Esophagus (tissue), 2 donors: ENCODE measurements at regions not wholly inside any gene's neighbourhood (a gene's known extent, or its start where the extent isn't known, plus 50 kb on each side); places are given as distances from the start of the nearest gene placed in this dataset.
"Not testable (repeated sequence)": the region's sequence is repeated elsewhere in the genome, so short reads cannot be mapped to it uniquely, and the experiment has no call there.

Experiments
- H3K27ac ChIP-seq, 2 donors: one replicate each; pipeline ENCODE4 v1.5.1; 2013; ENCODE audit warnings: low read depth in 2 of 2, mild to moderate bottlenecking in 2 of 2, inconsistent platforms in 1 of 2, low read length in 1 of 2, moderate library complexity in 1 of 2
- H3K27me3 ChIP-seq, 2 donors: one replicate each; pipeline ENCODE4 v1.6.1; 2013; ENCODE audit warnings: low read length in 2 of 2, control low read depth in 1 of 2, mild to moderate bottlenecking in 1 of 2; ENCODE audit not compliant: insufficient read depth in 2 of 2, control insufficient read depth in 1 of 2
- H3K36me3 ChIP-seq, 2 donors: one replicate each; pipeline ENCODE4 v1.6.1; 2013; ENCODE audit warnings: low read length in 1 of 2; ENCODE audit not compliant: control insufficient read depth in 2 of 2, insufficient read depth in 2 of 2
- H3K4me1 ChIP-seq, 2 donors: one replicate each; pipeline ENCODE4 v1.6.1; 2013; ENCODE audit warnings: low read length in 1 of 2; ENCODE audit not compliant: control insufficient read depth in 2 of 2, insufficient read depth in 2 of 2
- H3K4me3 ChIP-seq, 2 donors: one replicate each; pipeline ENCODE4 v1.5.1; 2013; ENCODE audit warnings: low read length in 2 of 2, mild to moderate bottlenecking in 2 of 2, low read depth in 1 of 2, moderate library complexity in 1 of 2
- H3K9me3 ChIP-seq, 2 donors: one replicate each; pipeline ENCODE4 v1.6.1; 2013; ENCODE audit warnings: mild to moderate bottlenecking in 2 of 2, low read depth in 1 of 2, low read length in 1 of 2, moderate library complexity in 1 of 2; ENCODE audit not compliant: control insufficient read depth in 2 of 2, insufficient read depth in 1 of 2
- WGBS, 2 donors: extraction: QIAGEN DNeasy Blood & Tissue Kit; methylation state at CpG; one replicate each; pipeline ENCODE4 v1.1.7; 2013; 5-methylcytosine and 5-hydroxymethylcytosine counted together
- donor health status: healthy with polysubstance abuse.
- donor health status: Bipolar disorder and iron deficiency.

GRCh38 chr5:127184851-127185250 is 105.7 kb upstream of the MEGF10 start:
- Histone ChIP-seq H3K36me3 (no peaks in the 10 kb centered on the region), H3K4me1 (no peaks in the 10 kb centered on the region), H3K27me3 (no peaks in the 10 kb centered on the region), H3K4me3 (no peak overlapping the region), H3K9me3 (peaks cover 0 to 3% of the 10 kb centered on the region in 2 donors), H3K27ac (no peak overlapping the region)
- WGBS, 2 donors, result 63 to 71% methylated on average over 4 of the region's 4 CpGs

- H3K9me3 ChIP-seq, result peaks cover 0 to 3% of the 10 kb centered on the region in 2 donors
- H3K36me3 ChIP-seq, result no peaks in the 10 kb centered on the region
- no peak overlapping the region for H3K27ac ChIP-seq
- WGBS, 2 donors, result 64 to 70% methylated on average over 6 of the region's 6 CpGs
- H3K27me3 ChIP-seq, result no peaks in the 10 kb centered on the region
- H3K4me1 ChIP-seq, result no peaks in the 10 kb centered on the region
- H3K4me3 ChIP-seq, result no peak overlapping the region
These were observed 103.9 kb upstream of the MEGF10 start for GRCh38 chr5:127186657-127187056.

GRCh38 chr5:127187706-127188105 is 102.9 kb upstream of the MEGF10 start:
- Histone ChIP-seq H3K27me3 (no peaks in the 10 kb centered on the region), H3K4me3 (no peak overlapping the region), H3K9me3 (peaks cover 0 to 3% of the 10 kb centered on the region in 2 donors), H3K27ac (no peak overlapping the region), H3K36me3 (no peaks in the 10 kb centered on the region), H3K4me1 (no peaks in the 10 kb centered on the region)
- WGBS, 2 donors, result 76 to 77% methylated on average over 5 of the region's 5 CpGs

- Histone ChIP-seq H3K27me3 (no peaks in the 10 kb centered on the region), H3K27ac (no peak overlapping the region), H3K9me3 (peaks cover 0 to under 1% of the 10 kb centered on the region in 2 donors), H3K36me3 (no peaks in the 10 kb centered on the region), H3K4me1 (no peaks in the 10 kb centered on the region), H3K4me3 (no peak overlapping the region)
- WGBS, 2 donors, result 89 to 92% methylated on average over 3 of the region's 3 CpGs
These were observed 98.4 kb upstream of the MEGF10 start for GRCh38 chr5:127192150-127192549.

- no peak overlapping the region for H3K27ac ChIP-seq
- H3K36me3 ChIP-seq, result no peaks in the 10 kb centered on the region
- 48 to 59% methylated on average over 3 of the region's 3 CpGs for WGBS, 2 donors
- no peak overlapping the region for H3K4me3 ChIP-seq
- no peaks in the 10 kb centered on the region for H3K27me3 ChIP-seq
- no peaks in the 10 kb centered on the region for H3K4me1 ChIP-seq
- H3K9me3 ChIP-seq, result peaks cover 0 to 3% of the 10 kb centered on the region in 2 donors
These were observed 97.7 kb upstream of the MEGF10 start for GRCh38 chr5:127192836-127193338.

- Histone ChIP-seq H3K4me1 (no peaks in the 10 kb centered on the region), H3K27ac (no peak overlapping the region), H3K4me3 (no peak overlapping the region), H3K9me3 (peaks cover 0 to 3% of the 10 kb centered on the region in 2 donors), H3K27me3 (no peaks in the 10 kb centered on the region), H3K36me3 (no peaks in the 10 kb centered on the region)
- WGBS, 2 donors, result 87 to 97% methylated on average over 1 of the region's 1 CpG
These were observed 94.6 kb upstream of the MEGF10 start for GRCh38 chr5:127196042-127196441.

- H3K36me3 ChIP-seq, H3K4me3 ChIP-seq, H3K27me3 ChIP-seq, H3K9me3 ChIP-seq, H3K27ac ChIP-seq, H3K4me1 ChIP-seq: not testable (repeated sequence)
- WGBS, 2 donors, result 38 to 42% methylated on average over 4 of the region's 4 CpGs
These were observed 93.0 kb upstream of the MEGF10 start for GRCh38 chr5:127197402-127198167.

GRCh38 chr5:127202738-127203137 is 87.9 kb upstream of the MEGF10 start:
- not testable (repeated sequence) for H3K4me3 ChIP-seq, H3K27ac ChIP-seq, H3K27me3 ChIP-seq, H3K4me1 ChIP-seq, H3K9me3 ChIP-seq, H3K36me3 ChIP-seq
- 94 to 95% methylated on average over 4 of the region's 4 CpGs for WGBS, 2 donors

GRCh38 chr5:127203818-127204217 is 86.8 kb upstream of the MEGF10 start:
- Histone ChIP-seq H3K27ac (no peak overlapping the region), H3K4me1 (no peaks in the 10 kb centered on the region), H3K27me3 (no peaks in the 10 kb centered on the region), H3K4me3 (no peak overlapping the region), H3K36me3 (no peaks in the 10 kb centered on the region), H3K9me3 (no peaks in the 10 kb centered on the region)
- WGBS, 2 donors, result 57 to 63% methylated on average over 1 of the region's 1 CpG

- WGBS, 2 donors, result 83% methylated on average over 3 of the region's 3 CpGs
- Histone ChIP-seq H3K27ac (no peak overlapping the region), H3K9me3 (no peaks in the 10 kb centered on the region), H3K4me3 (no peak overlapping the region), H3K36me3 (no peaks in the 10 kb centered on the region), H3K4me1 (no peaks in the 10 kb centered on the region), H3K27me3 (no peaks in the 10 kb centered on the region)
These were observed 85.4 kb upstream of the MEGF10 start for GRCh38 chr5:127205147-127205546.
